ENCODE measurements at regions not wholly inside any gene's neighbourhood (a gene's known extent, or its start where the extent isn't known, plus 50 kb on each side); places are given as distances from the start of the nearest gene placed in this dataset.

DNA sequence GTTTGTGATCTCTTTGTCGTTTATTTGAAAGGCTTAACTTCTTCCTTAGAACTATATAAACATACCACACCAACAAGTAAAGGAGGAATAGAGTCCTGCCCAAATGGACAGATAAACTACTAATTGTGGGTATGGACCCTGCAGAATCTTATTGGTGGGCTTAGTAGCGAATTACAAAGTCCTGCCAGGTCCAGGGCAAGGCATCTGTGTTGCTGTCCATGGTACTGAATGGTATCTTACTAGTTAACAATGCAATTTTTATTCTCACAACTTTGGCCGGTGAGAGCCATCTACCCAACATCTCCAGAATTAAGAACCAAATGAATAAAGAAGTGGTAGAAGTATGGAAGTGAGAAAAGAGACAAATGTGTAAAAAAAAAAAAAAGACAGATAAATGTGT, 1782.4 kb upstream of the WWC1 start:
- no peak for DNase-seq (ENCODE audit: low spot score)

DNA sequence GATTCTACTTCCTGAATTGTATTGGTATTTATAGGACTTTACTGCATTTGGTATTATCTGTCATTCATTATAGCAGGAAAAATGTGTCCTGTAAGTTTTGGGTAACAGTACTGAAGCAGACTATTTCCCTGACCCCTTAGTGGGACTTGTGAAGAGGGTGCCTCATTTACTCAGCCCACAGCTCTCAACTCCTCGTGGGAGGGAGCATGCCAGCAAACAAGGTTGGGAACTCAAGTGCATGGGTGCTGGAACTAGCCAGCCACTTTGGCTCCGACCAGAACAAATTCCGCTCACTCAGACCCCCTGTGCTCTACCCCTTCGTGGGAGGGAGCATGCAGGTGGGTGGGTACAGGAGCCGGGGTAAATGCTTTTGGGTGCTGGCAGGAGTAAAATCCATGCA, 1773.5 kb upstream of the WWC1 start:
- DNase-seq (ENCODE audit: low spot score): no peak

DNA sequence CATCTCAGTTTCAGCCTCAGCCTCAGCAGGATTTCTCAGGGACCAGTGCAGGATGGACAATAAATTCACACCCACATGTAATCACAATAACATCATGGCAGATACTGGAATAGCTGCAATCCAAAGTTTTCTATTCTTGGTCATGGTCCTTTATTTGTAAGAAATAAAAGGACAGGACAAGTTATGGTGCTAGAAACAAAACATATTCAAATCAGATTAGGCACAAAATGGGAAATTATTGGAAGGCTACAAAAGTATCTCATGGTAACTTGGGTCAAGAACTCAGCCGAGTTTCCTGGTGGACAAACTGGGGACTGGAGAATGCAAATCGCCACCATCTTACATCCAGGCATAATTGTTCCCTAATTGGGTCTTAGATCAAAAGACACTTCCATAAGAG, 1768.2 kb upstream of the WWC1 start:
- no peak for DNase-seq (ENCODE audit: low spot score)

DNA sequence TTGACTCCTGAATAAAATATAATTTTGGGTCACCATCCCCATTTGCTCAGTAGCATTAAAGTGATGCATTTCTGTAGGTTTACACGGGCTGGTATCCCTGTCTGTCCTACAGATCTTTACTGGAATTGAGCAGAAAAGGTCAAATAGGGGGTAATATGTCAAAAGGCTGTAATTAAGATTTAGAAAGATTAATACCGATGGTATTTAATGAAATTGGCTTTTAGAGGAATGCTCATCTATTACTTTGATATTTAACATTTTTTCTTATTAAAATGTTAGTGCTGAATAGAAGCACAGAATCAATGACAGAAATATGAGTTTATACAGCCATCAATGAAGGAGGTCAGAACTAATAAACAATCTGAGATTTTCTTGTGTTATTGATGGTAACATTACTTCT, 1762.2 kb upstream of the WWC1 start:
- DNase-seq (ENCODE audit: low spot score): no peak

DNA sequence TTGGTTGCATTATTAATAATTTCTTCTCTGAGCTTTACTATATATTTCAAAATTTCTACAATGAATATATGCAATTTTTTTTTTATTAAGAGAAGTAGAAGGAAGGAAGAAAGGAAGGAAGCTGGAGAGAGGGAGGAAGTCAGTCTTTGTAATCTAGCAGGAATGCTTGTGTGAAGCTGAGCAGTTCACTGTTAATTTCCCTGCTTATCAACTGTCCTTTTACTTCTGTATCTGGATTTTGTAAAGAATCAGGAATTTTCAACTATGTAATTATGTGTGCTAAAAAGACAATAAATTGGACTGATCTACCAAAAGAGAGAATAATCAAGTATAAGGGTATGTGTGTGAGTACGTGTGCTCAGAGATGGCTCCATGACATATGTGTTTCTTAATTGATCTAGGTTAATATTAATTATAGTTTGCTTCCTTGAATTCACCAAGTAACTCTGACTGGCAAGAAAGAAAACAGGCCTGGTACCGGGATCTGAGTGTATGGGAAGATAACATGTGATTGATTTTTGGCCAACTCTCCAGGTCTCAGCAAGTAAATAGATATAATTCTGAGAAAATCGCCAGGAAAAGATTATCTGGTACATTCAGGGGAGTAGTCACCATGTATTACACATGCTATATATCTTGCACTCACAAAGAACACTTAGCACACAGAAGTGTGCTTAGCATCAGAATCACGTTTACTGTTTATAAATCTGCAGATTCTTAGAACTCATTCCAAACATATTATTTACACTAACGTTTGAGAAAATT, 1758.8 kb upstream of the WWC1 start:
- DNase-seq (ENCODE audit: low spot score): no peak

DNA sequence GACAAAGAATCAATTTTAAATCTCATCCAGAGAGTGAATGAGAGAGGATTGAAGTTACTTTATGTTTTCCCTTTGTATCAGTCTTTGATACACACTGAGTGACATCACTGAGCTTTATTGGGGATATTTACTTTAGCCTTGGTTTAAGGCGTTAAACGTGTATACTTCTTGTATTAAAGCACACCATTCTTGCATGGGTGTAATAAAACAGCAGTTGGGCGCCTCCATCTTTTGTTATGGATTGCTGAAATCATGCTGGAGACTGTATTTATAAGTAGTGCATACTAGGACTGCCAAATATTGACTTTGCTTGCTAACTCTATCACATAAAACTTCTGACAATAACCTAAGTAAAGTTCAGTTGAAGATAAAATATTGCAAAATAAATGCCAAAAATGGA, 1755.8 kb upstream of the WWC1 start:
- no peak for DNase-seq (ENCODE audit: low spot score)

DNA sequence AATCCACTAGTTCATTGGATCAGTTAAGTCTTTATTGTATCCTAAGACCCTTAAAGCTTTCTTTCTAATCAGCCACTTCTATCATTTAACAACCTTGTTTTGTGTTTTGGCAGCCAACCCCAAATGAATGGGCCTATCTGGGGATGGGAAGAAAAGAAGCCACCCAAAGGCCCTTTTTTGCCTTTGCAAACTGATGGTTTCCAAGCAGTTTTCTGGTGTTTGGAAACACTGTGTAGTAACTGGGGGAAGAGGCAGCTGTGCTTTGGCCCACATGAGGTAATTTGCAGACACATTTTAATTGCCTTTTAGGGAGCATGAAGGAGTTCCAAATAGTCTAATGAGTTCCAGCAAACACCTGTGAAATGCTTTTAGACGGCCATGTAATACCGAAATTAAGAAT, 1751.3 kb upstream of the WWC1 start:
- DNase-seq (ENCODE audit: low spot score): no peak

DNA sequence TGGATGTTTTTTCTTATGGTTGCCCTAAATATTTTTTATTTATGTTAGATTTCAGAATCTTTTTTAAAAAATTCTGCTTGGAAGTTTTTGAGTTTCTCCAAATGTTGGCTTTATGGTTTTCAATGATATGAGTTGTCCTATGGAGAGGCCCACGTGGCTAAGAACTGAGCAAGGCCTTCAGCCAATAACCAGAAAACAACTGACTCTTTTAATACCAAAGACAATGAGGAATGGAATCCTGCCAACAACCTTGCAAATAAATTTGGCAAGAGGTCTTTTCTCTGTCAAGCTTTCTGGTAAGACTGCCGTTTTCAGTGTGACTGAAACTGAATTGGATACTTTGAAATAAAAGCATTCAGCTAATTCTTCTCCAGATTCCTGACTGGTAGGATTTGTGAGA, 1740.1 kb upstream of the WWC1 start:
- DNase-seq (ENCODE audit: low spot score): no peak

DNA sequence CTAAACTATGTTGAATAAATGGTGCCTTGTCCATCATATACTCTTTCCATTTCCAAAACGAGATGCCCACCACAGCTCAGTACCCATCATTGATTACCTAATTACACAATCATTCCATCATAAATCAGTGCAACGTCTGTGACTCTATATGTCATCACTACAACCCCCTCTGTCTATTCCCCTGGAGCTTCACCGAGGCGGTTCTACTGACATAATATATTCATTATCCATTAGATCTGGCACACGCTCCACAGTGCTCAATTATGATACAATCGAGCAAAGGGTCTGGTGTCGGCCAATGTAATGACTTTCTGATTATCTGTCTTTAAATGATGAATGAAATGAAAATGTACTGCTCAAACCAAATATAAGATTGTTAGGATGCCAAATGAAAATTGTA, 1737.7 kb upstream of the WWC1 start:
- no peak for DNase-seq (ENCODE audit: low spot score)

DNA sequence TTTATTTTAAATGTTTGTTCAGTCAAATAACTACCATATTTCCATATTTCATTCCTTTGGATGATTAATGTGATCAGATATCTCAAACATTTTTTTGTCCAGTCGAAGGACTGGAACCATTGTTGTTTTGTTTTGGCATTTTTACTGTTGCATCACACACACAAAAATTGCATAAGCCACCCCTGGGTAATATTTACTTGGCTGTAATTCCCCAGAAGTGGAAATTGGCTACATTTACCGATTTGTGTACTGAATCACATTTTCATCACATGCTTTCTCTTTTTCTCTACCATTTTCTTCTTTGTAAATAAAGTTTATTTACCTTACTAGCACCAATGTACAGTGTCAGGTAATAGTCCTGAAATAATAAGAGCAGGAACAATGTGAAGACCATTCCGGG, 1729.7 kb upstream of the WWC1 start:
- no peak for DNase-seq (ENCODE audit: low spot score)

DNA sequence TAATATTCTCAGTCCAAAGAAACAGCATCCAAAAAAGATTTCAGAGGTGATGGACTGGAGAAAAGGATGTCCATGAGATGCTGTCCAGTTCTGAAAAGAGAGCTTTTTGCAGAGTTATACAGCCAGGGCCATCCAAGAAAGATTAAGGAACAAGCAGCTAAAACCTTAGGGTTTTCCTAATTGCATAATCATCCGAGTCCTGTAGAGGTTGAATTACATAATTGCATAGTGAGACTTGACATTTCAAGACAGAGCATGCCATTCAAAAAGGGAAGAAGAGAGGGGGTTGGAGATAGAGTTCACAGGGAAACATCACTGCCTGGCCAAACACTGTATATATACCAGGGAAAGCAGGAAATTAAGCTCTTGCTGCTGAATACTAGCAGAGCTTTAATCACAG, 1729.2 kb upstream of the WWC1 start:
- no peak for DNase-seq (ENCODE audit: low spot score)

DNA sequence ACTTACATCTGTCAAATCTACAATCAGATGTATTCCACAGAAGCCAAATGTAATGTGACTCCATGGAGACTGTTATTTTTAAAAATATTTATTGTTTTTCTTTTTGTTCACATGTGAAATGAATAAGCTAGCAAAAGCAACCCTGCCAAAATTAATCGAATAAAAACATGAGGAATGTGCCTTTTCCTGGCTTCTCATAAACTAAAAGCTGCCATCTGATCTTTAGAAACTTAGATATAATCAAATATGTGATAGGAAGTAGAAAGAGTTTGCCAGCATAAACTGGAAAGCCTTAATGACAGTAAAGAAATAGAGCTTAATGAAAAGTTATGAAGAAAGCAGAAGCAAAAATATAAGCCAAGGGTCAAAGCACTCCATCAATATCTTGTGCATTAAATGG, 1724.7 kb upstream of the WWC1 start:
- DNase-seq (ENCODE audit: low spot score): no peak

DNA sequence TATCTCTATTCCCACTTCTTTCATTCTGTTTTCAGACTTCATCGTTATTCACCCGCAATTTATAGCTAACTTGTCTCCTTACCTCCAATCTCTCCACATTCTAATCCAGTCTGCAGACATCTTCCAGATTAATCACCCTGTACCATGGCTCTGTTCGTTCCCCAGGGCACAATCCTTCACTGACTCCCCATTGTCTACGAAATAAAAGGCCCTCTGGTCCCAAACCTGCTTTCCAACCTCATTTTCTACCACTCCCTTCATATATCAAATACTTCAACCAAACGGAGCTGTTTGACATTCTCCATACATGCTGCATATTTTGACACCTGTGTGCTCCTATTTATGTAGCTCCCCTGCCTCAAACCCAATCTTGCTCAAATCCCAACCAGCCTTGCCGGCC, 1720.6 kb upstream of the WWC1 start:
- DNase-seq (ENCODE audit: low spot score): no peak

DNA sequence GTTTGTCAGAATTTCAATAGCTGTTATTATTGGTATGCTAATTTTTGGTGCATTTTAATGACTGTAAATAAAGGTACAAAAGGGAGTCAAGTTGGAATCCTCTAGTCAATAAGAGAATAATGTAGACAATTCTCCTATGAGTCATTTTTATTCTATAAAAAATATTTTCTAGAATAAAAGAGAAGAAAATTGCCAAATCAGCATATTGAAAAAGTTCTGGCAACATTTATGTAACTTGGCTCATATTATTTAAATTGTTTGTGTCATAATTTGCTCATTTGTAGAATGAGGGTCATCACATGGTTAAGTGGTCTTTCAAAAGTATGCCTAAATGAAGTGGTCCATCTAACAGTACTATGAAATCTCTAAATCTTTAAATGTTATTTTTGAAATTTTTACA, 1719.8 kb upstream of the WWC1 start:
- DNase-seq (ENCODE audit: low spot score): no peak

DNA sequence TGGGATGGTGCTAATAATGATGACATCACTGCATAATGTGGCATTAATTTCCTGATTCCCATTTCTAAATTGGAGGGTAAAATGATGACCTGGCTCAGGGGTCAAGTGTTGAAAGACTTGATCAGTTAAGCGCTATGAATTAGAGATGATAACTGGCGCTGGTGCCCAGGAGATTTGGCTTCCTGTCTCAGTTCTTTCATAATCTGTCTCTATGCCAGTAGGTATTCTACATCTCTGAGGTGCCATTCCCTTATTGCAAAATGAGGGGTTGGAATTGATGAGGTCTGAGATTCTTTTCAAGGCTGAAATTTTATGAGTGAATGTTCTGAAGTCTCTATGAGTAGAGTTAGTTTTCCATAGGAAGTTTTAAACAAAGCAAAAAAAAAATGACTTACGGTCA, 1715.1 kb upstream of the WWC1 start:
- DNase-seq (ENCODE audit: low spot score): no peak

DNA sequence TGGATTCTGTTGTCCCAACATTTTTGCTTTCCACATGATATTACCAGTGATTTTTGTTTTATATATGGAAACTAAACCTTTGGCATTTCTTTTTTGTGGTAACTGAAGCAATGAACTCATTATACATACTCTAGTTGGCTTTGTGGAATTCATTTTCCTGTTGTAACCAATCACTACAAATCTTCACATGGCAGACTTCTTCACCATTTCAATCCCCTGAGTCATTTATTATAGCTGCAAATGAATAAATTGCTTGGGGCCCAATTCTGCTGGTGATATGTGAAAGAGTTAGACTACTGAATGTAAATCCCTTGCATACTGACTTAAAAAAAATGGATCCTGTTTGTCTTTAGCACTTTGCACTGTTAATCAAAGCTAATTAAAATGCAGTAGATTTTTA, 1709.6 kb upstream of the WWC1 start:
- no peak for DNase-seq (ENCODE audit: low spot score)

DNA sequence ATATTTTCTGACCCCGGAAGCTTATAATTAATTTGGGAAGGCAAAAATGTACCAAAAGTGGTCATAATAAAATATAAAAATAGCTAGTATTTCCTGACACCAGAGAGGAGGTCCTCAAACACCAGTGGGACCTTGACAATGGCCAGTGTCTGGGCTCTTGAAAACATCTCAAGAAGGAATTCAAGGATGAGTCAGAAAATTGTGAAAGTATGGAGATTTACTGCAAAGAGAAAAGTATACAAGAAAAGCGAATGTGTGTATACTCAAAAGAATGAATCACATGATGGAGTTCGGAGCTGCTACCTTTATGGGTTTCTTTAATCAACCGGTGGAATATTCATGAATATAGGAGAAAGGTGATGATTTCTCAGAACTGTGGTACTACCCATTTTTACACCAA, 1709.0 kb upstream of the WWC1 start:
- DNase-seq (ENCODE audit: low spot score): no peak

DNA sequence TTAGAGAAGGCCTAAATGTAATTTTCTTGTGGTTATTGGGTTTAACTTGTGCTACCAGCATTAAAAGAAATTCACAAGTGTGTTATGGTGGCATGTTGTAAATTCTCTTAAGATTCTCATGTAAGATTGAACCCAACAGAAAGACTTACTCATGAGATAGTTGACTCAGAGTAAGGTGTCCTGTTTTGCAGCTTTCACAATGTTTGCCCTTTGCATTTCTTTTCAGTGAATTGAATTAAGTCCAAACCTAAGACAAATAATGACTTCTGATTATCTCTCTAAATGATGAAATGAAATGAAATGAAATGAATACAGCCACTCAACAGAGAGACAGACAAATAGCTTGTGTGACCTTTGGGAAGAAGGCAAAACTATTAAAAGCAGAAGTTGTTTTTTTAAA, 1696.9 kb upstream of the WWC1 start:
- no peak for DNase-seq (ENCODE audit: low spot score)

DNA sequence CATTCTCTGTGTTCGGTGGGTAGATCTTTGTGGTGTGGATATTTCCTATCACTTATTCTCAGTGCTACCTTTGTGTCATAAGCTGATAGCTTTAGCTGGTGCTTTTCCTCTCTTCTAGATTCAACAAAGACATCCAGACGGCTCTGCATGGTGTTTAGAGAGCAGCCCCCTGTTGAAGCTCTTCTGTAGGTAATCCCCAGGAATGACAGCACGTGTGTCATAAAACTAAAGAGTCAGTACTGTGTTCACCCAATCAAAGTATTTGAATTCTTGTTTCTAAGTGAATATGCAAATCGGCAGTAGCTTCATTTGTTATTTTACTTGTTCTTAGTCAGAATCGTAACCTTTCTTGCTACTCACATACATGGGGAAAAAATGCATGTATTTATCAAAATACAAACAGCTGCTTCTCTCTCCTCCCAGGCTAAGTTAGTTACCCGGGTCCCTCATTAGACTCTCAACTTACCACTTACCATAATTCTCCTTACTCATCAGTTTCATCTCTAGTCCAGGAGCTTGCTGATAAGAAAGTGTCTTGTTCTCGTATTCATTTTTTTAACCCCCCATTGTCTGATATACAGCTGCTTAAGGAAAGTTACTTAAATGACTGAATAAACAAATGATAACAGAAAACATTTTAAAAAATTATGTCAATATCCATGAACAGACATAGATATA, 1696.0 kb upstream of the WWC1 start:
- DNase-seq (ENCODE audit: low spot score): no peak

DNA sequence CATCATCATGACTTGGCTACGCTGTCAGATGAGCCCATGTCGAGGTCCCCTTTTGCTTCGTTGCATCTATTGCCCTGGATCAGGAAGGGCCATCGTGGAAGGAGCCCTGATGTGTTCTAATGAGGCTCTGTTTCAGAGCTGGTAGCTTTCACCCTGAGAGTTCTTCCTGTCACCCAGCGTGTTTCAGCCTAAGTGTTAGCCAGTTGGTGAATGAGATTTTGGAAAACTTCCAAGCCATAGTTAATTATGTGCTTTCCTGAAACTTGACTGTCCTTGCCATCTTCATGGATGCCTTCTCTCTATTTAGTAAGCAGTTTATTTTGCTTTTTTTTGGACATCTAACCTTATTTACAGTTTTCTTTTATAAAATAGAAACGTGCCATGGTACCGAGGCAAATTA, 1695.4 kb upstream of the WWC1 start:
- no peak for DNase-seq (ENCODE audit: low spot score)

DNA sequence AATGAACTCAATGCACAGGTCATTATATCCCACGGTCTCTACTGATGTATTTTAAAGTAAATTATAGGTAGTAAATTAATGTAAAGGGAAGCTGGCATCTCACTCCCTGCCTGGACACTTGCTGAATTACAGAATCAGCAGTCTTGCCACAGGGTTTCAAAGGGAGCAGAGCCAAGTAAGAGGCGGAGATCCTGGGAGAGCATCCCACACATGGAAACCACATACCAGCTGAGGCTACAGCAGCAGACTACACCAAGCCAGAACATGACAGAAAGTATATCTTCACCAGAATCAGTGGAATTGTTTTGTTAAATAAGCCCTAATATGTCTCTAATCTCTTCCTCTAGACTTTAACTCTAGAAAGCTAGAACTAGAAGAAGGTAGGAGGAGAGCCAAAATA, 1689.2 kb upstream of the WWC1 start:
- no peak for DNase-seq (ENCODE audit: low spot score)

DNA sequence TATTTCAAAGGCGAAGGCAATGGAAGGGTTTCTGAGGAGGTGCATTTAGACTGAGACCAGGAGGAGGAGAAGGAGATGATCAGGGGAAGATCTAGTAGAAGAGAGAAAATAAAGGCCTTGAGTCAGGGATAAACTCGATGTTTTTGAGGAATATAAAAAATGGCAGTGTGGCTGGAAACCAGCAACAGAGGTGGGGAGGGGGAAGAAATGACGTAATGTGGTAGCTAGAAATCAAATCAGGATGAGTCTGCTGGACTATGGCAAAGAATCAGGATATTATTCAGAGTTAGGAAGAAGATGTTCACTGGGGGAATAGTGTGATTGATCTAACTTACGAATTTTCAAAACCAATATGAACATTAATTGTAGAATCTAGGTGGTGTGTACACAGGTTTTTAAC, 1673.9 kb upstream of the WWC1 start:
- DNase-seq (ENCODE audit: low spot score): no peak

DNA sequence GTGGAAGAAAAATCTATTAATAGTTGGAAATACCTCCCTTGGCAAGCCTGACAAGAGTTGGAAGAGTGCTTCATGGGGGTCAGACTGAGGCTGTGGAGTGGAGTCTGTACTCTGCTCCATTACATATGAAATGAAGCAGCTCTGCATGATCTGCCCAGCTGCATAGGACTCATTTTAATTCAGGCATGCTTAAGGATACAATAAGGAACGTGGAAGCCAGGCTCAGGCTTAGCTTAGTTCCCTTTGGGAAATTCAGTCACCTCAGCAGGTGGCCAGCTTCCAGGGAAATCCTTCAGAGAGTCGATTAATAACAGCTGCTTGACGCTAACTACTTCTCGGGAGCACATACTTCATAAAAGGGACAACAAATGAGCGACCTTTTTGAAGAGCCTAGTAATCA, 1672.9 kb upstream of the WWC1 start:
- no peak for DNase-seq (ENCODE audit: low spot score)

DNA sequence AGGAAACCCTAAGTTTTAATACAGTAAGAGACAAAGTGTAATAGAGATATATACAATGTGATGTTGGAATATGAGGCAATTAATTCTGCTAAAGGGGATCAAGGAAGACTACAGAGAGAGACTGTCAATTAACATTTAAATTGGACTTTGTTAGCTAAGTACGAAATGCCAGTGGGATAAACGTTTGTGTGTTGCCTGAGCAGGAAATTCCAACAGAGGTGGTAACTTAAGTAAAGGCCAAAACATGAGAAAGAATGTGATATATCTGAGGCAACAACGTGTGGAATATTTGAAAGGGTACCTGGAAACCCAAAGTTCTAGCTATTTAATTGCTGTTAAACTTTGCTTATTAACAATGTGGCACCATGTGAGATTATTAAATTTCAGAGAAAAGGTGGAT, 1666.9 kb upstream of the WWC1 start:
- DNase-seq (ENCODE audit: low spot score): no peak

All from CD4-positive, alpha-beta T cell treated with Interleukin-2 at 100 ng/mL for 4 hours (primary cell).